HCT116 (cell line): ENCODE measurements at regions not wholly inside any gene's neighbourhood (a gene's known extent, or its start where the extent isn't known, plus 50 kb on each side); places are given as distances from the start of the nearest gene placed in this dataset.

Experiments used
- ATAC-seq: fragments of 200-7000 bp; cut with Tn5 transposase; 2 replicates; pipeline ENCODE4 v1.9.1; 2020; ENCODE audit warnings: mild to moderate bottlenecking, moderate library complexity
- BruUV-seq: library from RNA; stranded (reverse); fragments of 400-500 nt; replicated peaks from 2 replicates; lab custom pipeline; 2021; lab: Mats Ljungman, UMichigan
- CTCF ChIA-PET: fragments of 300-600 bp; sonication (Branson Sonifier 250); formaldehyde crosslinking; loops from one replicate; lab custom pipeline; 2021; ENCODE audit warnings: antibody characterized with exemption; lab: Charles Lee
- POLR2A ChIA-PET: fragments of 300-600, 350-600 bp; sonication (Branson Sonifier 250); formaldehyde crosslinking; loops from one replicate; lab custom pipeline; 2021; ENCODE audit warnings: antibody characterized with exemption; lab: Charles Lee
- RAD21 ChIA-PET, 2 experiments: fragments of 300-600 bp; sonication (Branson Sonifier 250); formaldehyde crosslinking; loops; one replicate each; lab custom pipeline; 2023; ENCODE audit warnings: low total read pairs in 2 of 2; ENCODE audit not compliant: uncharacterized antibody in 2 of 2, unreplicated experiment in 2 of 2, low non-redundant PET in 1 of 2; lab: Charles Lee
- DNase-seq: peaks from one replicate; pipeline ENCODE4 v3.0.0-alpha.2; 2010; ENCODE audit warnings: low read depth, low spot score
- H2AFZ ChIP-seq: fragments of 200-600 bp; shearing (Covaris generic), sonication (generic); 2 replicates; pipeline ENCODE4 v1.6.1; 2017; ENCODE audit warnings: low read depth, mixed run types, mixed read lengths, antibody characterized with exemption, low read length; ENCODE audit not compliant: poor library complexity, severe bottlenecking
- H3K27ac ChIP-seq: 2 replicates; pipeline ENCODE4 v1.5.1; 2012; ENCODE audit warnings: low read depth, low read length
- H3K27me3 ChIP-seq: fragments of 200-600 bp; sonication (generic); 2 replicates; pipeline ENCODE4 v1.6.1; 2016; ENCODE audit warnings: mixed run types, low read length, mixed read lengths; ENCODE audit not compliant: insufficient read depth
- H3K36me3 ChIP-seq, 2 experiments: fragments of 200-500 bp in 1 of 2; fragments of 200-600 bp in 1 of 2; sonication (Bioruptor generic) in 1 of 2; sonication (generic) in 1 of 2; 2 replicates each; pipeline versions ENCODE4 v1.5.1 to v1.6.1; 2014 to 2016; ENCODE audit warnings: low read length in 2 of 2, inconsistent platforms in 1 of 2, mixed read lengths in 1 of 2, mixed run types in 1 of 2; ENCODE audit not compliant: insufficient read depth in 2 of 2, control insufficient read depth in 1 of 2
- H3K4me1 ChIP-seq, 2 experiments: fragments of 200-600 bp in 1 of 2; sonication (generic) in 1 of 2; 2 replicates each; pipeline versions ENCODE4 v1.5.1 to v1.6.1; 2012 to 2017; ENCODE audit warnings: low read length in 2 of 2, inconsistent platforms in 1 of 2, mild to moderate bottlenecking in 1 of 2, mixed read lengths in 1 of 2, mixed run types in 1 of 2, moderate library complexity in 1 of 2; ENCODE audit not compliant: insufficient read depth in 2 of 2, control insufficient read depth in 1 of 2
- H3K4me2 ChIP-seq: fragments of 200-600 bp; sonication (generic); 2 replicates; pipeline ENCODE4 v1.6.1; 2017; ENCODE audit warnings: mixed run types, low read length, mixed read lengths
- H3K4me3 ChIP-seq, 2 experiments: fragments of 200-600 bp in 1 of 2; sonication (generic) in 1 of 2; replicated peaks in 1 of 2; 2 replicates each; pipeline ENCODE4 v1.5.1; 2011 to 2016; ENCODE audit warnings: low read length in 2 of 2, control low read depth in 1 of 2, low read depth in 1 of 2, mild to moderate bottlenecking in 1 of 2, mixed read lengths in 1 of 2, mixed run types in 1 of 2
- H3K79me2 ChIP-seq: fragments of 200-600 bp; sonication (generic); 2 replicates; pipeline ENCODE4 v1.6.1; 2017; ENCODE audit warnings: mild to moderate bottlenecking, mixed run types, low read length, moderate library complexity, mixed read lengths; ENCODE audit not compliant: insufficient read depth
- H3K9ac ChIP-seq: fragments of 200-600 bp; sonication (generic); 2 replicates; pipeline ENCODE4 v1.6.1; 2016; ENCODE audit warnings: low read length, mixed read lengths
- H3K9me2 ChIP-seq: fragments of 200-600 bp; sonication (generic), shearing (Covaris generic); 2 replicates; pipeline ENCODE4 v1.6.1; 2017; ENCODE audit warnings: mixed run types, mild to moderate bottlenecking, moderate library complexity; ENCODE audit not compliant: insufficient read depth
- H3K9me3 ChIP-seq, 2 experiments: fragments of 200-500 bp in 1 of 2; fragments of 200-600 bp in 1 of 2; sonication (Bioruptor generic) in 1 of 2; sonication (generic) in 1 of 2; 2 replicates each; pipeline ENCODE4 v1.6.1; 2014 to 2017; ENCODE audit warnings: low read length in 2 of 2, mixed read lengths in 2 of 2, inconsistent platforms in 1 of 2, low read depth in 1 of 2, mild to moderate bottlenecking in 1 of 2, mixed run types in 1 of 2, moderate library complexity in 1 of 2; ENCODE audit not compliant: control insufficient read depth in 1 of 2, insufficient read depth in 1 of 2
- H4K20me1 ChIP-seq: fragments of 200-600 bp; sonication (generic), shearing (Covaris generic); 2 replicates; pipeline ENCODE4 v1.6.1; 2017; ENCODE audit warnings: mixed run types, mild to moderate bottlenecking, moderate library complexity; ENCODE audit not compliant: insufficient read depth
- ATF3 ChIP-seq: IDR thresholded peaks from 2 replicates; pipeline ENCODE4 v1.6.1; 2012
- CEBPB ChIP-seq: IDR thresholded peaks from 2 replicates; pipeline ENCODE4 v1.6.1; 2012; ENCODE audit warnings: low read depth
- EZH2phosphoT487 ChIP-seq: fragments of 200-600 bp; IDR thresholded peaks from 2 replicates; pipeline ENCODE4 v1.6.1; 2018; ENCODE audit warnings: antibody characterized with exemption, borderline replicate concordance
- FOSL1 ChIP-seq: IDR thresholded peaks from 2 replicates; pipeline ENCODE4 v1.6.1; 2012; ENCODE audit warnings: low read depth
- POLR2AphosphoS5 ChIP-seq: IDR thresholded peaks from 2 replicates; pipeline ENCODE4 v1.6.1; 2011; ENCODE audit warnings: mild to moderate bottlenecking, low read depth, low read length, moderate library complexity
- RAD21 ChIP-seq: IDR thresholded peaks from 2 replicates; pipeline ENCODE4 v1.6.1; 2012; ENCODE audit warnings: low read depth, mild to moderate bottlenecking
- REST ChIP-seq: IDR thresholded peaks from 2 replicates; pipeline ENCODE4 v1.6.1; 2012; ENCODE audit warnings: low read depth
- SRF ChIP-seq: IDR thresholded peaks from 2 replicates; pipeline ENCODE4 v1.6.1; 2012; ENCODE audit warnings: low read depth
- YY1 ChIP-seq: IDR thresholded peaks from 2 replicates; pipeline ENCODE4 v1.6.1; 2011; ENCODE audit warnings: low read length, low read depth, moderate library complexity, mild to moderate bottlenecking; ENCODE audit not compliant: insufficient replicate concordance; ENCODE audit errors: extremely low read depth
- ZFX ChIP-seq: fragments of 450-650 bp; IDR thresholded peaks from 2 replicates; pipeline ENCODE4 v1.6.1; 2017
- intact Hi-C: fragments of 100-400 bp; cut with micrococcal nuclease; formaldehyde crosslinking; loops from 2 replicates; pipeline ENCODE4 v1.10.0; 2022
- TF ChIP-seq, protein P1 (sequence below): IDR thresholded peaks from 2 replicates; pipeline ENCODE4 v1.6.1; 2011; ENCODE audit warnings: mild to moderate bottlenecking, low read length, moderate library complexity; ENCODE audit not compliant: insufficient replicate concordance; ENCODE audit errors: extremely low read depth

DNA sequence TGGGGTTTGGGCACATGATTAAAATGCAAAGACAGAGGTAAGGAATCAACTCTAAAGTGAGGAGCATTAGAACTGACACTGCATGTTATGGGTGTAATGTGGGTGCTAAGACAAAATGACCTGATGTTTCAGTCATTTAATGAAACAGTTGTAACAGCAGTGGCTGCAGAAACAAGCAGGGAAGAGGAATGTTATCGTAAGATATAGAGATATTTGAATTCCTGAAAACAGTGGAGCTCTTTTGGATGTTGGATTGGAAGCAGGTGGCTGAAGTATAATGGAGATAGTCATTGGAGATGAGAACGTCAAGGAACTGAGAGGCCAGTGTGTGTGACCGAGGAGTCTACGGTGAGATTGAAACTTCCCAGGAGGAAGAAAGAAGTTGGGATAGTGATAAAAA is 1065.2 kb downstream of the ZPLD1 start:
- BruUV-seq, result no TSS peak
- TF ChIP-seq SRF, result no peak
- no peak for TF ChIP-seq FOSL1
- TF ChIP-seq ZFX, result no peak
- TF ChIP-seq POLR2AphosphoS5, result no peak
- no peak for TF ChIP-seq RAD21
- TF ChIP-seq EZH2phosphoT487, result no peak
- TF ChIP-seq CEBPB, result no peak
- no peak for TF ChIP-seq ATF3
- TF ChIP-seq YY1, result no peak
- TF ChIP-seq, protein P1, sequence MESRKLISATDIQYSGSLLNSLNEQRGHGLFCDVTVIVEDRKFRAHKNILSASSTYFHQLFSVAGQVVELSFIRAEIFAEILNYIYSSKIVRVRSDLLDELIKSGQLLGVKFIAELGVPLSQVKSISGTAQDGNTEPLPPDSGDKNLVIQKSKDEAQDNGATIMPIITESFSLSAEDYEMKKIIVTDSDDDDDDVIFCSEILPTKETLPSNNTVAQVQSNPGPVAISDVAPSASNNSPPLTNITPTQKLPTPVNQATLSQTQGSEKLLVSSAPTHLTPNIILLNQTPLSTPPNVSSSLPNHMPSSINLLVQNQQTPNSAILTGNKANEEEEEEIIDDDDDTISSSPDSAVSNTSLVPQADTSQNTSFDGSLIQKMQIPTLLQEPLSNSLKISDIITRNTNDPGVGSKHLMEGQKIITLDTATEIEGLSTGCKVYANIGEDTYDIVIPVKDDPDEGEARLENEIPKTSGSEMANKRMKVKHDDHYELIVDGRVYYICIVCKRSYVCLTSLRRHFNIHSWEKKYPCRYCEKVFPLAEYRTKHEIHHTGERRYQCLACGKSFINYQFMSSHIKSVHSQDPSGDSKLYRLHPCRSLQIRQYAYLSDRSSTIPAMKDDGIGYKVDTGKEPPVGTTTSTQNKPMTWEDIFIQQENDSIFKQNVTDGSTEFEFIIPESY, result no peak
- TF ChIP-seq REST, result no peak
- Histone ChIP-seq H3K4me1 (no peaks in the 10 kb centered on the region), H3K4me2 (no peak overlapping the region), H4K20me1 (no peaks in the 10 kb centered on the region), H3K27ac (no peak overlapping the region), H3K9me2 (no peaks in the 10 kb centered on the region), H3K36me3 (no peaks in the 10 kb centered on the region), H2AFZ (no peak overlapping the region), H3K9me3 (no peaks in the 10 kb centered on the region), H3K4me3 (no peak overlapping the region), H3K79me2 (no peaks in the 10 kb centered on the region), H3K27me3 (no peaks in the 10 kb centered on the region), H3K9ac (no peak overlapping the region)
- RAD21 ChIA-PET, result no interaction called here
- no peak for ATAC-seq
- DNase-seq, result no peak
- POLR2A ChIA-PET, result no interaction called here
- intact Hi-C loops, result no loop called here
- CTCF ChIA-PET, result no interaction called here
